ENCODE measurements at regions not wholly inside any gene's neighbourhood (a gene's known extent, or its start where the extent isn't known, plus 50 kb on each side); places are given as distances from the start of the nearest gene placed in this dataset.

GRCh38 chr5:18299166-18299565, 664.9 kb downstream of the TAF11L14 start:
- TF ChIP-seq CTCF (IDR thresholded peaks at IDR 0.05) (no peak), POLR2A (IDR thresholded peaks at IDR 0.05) (no peak)

All from body of pancreas (tissue), 4 donors.